HG02610 (cell line): ENCODE measurements at regions not wholly inside any gene's neighbourhood (a gene's known extent, or its start where the extent isn't known, plus 50 kb on each side); places are given as distances from the start of the nearest gene placed in this dataset.
"Not testable (repeated sequence)": the region's sequence is repeated elsewhere in the genome, so short reads cannot be mapped to it uniquely, and the experiment has no call there.

Experiments used
- ATAC-seq: cut with Tn5 transposase; IDR thresholded peaks from one replicate; pipeline ENCODE4 v1.9.1; 2021; ENCODE audit warnings: mild to moderate bottlenecking, moderate library complexity; ENCODE audit not compliant: unreplicated experiment

GRCh38 chr2:190005513-190005912 lies 57.0 kb downstream of the MSTN start:
- no peak for ATAC-seq

DNA sequence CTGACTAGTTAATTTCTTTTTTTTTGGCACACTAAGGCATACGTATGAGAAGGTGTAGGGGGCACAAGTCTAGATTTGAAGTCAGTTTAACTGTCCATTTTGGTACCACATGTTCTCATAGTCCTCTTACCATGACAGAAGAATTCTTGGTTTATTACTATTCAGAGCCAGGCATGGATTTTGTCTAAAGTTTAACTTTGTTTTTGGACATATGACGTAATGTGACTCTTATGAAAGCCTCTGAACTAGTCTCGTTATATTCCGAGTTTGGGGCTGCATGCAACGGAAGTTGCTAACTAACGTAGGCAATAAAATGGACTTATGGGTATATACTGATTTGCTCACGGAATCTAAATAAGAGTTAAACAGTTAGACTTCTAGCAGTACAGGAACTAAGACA lies 62.9 kb downstream of the MSTN start:
- ATAC-seq: no peak

DNA sequence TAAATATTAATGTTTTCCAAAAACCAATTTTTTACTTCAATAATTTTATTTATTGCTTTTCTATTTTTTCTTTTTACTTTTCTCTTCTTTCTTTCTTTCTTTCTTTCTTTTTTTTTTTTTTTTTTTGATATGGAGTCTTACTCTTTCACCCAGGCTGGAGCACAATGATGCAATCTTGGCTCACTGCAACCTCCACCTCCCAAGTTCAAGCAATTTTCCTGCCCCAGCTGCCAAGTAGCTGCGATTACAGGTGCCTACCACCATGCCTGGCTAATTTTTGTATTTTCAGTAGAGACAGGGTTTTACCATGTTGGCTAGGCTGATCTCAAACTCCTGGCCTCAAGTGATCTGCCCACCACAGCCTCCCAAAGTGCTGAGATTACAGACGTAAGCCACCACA lies 63.9 kb downstream of the MSTN start:
- not testable (repeated sequence) for ATAC-seq

- no peak for ATAC-seq
Measured at GRCh38 chr2:189997016-189997415, 65.5 kb downstream of the MSTN start.

DNA sequence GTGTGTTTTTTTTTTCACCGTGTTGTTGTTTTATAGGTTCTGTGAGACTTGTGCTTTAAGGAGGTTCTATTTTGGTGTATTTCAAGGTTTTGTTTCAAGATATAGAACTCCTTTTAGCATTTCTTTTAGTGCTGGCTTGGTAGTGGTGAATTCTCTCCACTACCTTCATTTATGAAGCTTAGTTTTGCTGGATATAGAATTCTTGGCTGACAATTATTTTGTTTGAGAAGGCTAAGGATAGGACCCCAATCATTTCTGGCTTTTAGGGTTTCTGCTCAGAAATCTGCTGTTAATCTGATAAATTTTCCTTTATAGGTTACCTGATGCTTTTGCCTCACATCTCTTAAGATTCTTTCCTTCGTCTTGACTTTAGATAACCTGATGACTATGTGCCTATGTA lies 66.8 kb downstream of the MSTN start:
- no peak for ATAC-seq

GRCh38 chr2:189982780-189983394 lies 79.6 kb downstream of the MSTN start:
- ATAC-seq: no peak

GRCh38 chr2:189982087-189982486 lies 80.4 kb downstream of the MSTN start:
- no peak for ATAC-seq

DNA sequence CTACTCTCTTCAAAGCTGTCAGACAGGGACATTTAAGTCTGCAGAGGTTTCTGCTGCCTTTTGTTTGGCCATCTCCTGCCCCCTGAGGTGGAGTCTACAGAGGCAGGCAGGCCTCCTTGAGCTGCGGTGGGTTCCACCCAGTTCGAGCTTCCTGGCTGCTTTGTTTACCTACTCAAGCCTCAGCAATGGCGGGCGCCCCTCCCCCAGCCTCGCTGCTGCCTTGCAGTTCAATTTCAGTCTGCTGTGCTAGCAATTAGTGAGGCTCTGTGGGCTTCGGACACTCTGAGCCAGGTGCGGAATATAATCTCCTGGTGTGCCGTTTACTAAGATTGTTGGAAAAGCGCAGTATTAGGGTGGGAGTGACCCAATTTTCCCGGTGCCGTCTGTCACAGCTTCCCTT lies 86.0 kb downstream of the MSTN start:
- not testable (repeated sequence) for ATAC-seq

DNA sequence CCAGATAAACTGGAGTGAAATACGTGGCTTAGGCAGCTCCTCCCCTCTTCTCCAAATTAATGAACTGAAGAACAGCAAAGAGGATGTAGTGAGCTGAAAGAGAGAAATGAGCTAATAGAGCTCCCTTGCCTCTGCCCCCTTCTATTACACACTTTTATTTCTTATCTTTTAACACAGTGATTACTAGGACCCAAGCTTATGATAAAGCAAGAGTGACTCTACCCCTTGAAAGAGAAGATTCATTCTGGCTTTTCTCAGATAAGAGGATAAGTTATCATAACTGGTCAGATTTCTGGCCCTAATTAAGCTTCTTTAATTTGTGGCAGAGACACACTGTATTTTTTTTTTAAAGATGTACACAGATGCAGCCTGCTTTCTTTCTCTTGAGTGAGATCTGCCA lies 102.2 kb downstream of the MSTN start:
- ATAC-seq: no peak

GRCh38 chr2:189959450-189959849 lies 103.1 kb downstream of the MSTN start:
- ATAC-seq: no peak

GRCh38 chr2:189954989-189955388 lies 107.5 kb downstream of the MSTN start:
- ATAC-seq: peak; percentile 40

GRCh38 chr2:189952536-189953109 lies 109.9 kb downstream of the MSTN start:
- ATAC-seq: peak; percentile 93

- ATAC-seq: peak; percentile 34
Measured at GRCh38 chr2:189951791-189952535, 110.6 kb downstream of the MSTN start.

GRCh38 chr2:189943009-189943408 lies 119.5 kb downstream of the MSTN start:
- ATAC-seq: no peak

DNA sequence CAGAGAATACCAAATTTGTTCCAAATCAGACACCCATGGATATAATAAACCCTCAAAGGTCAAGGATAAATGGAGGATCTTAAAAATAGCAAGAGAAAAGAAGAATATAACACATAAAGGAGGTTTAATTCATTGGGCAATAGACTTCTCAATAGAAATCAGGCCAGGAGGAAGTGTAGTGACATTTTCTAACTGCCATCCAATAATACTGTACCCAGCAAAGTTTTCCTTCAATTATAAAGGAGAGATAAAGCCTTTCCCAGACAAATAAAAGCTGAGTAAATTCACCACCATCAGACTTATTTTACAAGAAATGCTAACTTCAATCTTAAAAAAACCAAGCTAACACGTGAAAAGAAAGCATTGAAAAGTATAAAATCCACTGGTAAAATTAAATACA lies 121.6 kb downstream of the MSTN start:
- ATAC-seq: no peak

- no peak for ATAC-seq
Measured at GRCh38 chr2:189937691-189938090, 124.8 kb downstream of the MSTN start.

DNA sequence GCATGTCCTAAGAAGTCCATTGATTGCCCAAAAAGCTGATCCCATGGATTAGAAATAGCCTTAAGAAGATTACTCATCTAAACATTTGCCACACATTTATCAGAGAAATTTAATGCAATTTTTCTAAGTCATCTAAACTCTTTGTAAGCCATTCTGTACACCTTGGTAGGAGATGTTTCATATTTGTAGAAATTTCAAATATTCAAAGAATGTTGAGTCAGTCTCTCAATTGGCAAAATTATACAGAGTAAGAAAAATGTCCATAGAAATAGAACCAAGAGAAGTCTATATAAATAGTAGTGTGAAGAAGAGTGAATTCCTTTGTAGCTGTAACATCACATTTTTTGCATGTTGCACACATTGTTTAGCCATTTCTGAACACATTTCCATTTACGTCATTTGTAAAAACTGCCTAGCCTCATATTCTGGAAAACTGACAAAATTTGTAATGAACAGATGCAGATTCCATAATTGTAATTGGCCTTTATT lies 128.6 kb downstream of the MSTN start:
- no peak for ATAC-seq

DNA sequence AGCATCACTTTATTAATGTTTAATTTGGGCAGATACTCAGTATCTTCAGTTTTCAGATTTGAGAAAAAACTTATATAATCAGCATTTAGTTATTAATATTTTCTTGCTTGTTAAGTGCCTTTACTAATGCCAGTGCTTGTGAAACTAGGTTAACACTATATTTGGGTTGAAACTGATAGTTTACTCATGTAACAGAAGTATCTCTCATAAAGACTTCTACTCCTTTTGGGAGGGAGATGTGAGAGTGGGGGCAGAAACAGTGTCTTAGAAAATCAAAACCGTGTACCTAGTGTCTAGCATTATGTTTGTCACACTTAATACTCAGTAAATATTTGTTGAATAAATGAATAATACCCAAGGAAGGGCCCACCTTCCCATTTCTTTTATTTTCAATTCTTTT lies 129.5 kb downstream of the MSTN start:
- ATAC-seq: peak; percentile 88

GRCh38 chr2:189927823-189928222 lies 134.7 kb downstream of the MSTN start:
- no peak for ATAC-seq
